Kidney (tissue), 13 donors: ENCODE measurements at regions not wholly inside any gene's neighbourhood (a gene's known extent, or its start where the extent isn't known, plus 50 kb on each side); places are given as distances from the start of the nearest gene placed in this dataset.
A peak's percentile ranks its signal among the peaks of the same experiment; 100 is the strongest.

Experiments
- DNase-seq, 5 donors: peaks; one replicate each; pipeline ENCODE4 v3.0.0-alpha.2; 2013 to 2020
- FAIRE-seq: peaks from 2 replicates; lab custom pipeline; 2012; peaks lifted over from hg19 to GRCh38; lab: Jason Lieb, UNC
- H3K27ac ChIP-seq, 2 donors: one replicate each; pipeline ENCODE4 v1.7.0; 2013; ENCODE audit warnings: low read depth in 2 of 2, low read length in 2 of 2, inconsistent platforms in 1 of 2
- H3K27me3 ChIP-seq: one replicate; pipeline ENCODE4 v1.7.1; 2013; ENCODE audit warnings: low read length, inconsistent platforms; ENCODE audit not compliant: control insufficient read depth, insufficient read depth
- H3K36me3 ChIP-seq, 3 donors: one replicate each; pipeline versions ENCODE4 v1.7.0 to v1.7.1; 2013; ENCODE audit warnings: low read length in 3 of 3, control low read depth in 1 of 3, inconsistent platforms in 1 of 3; ENCODE audit not compliant: insufficient read depth in 3 of 3, control insufficient read depth in 2 of 3
- H3K4me1 ChIP-seq, 3 donors: one replicate each; pipeline versions ENCODE4 v1.7.0 to v1.7.1; 2013; ENCODE audit warnings: low read length in 3 of 3, inconsistent platforms in 1 of 3, low read depth in 1 of 3; ENCODE audit not compliant: control insufficient read depth in 2 of 3, insufficient read depth in 2 of 3
- H3K4me3 ChIP-seq, 3 donors: one replicate each; pipeline versions ENCODE4 v1.7.0 to v1.8.1; 2013; ENCODE audit warnings: low read length in 3 of 3, control low read depth in 1 of 3, inconsistent platforms in 1 of 3
- H3K9ac ChIP-seq, 3 donors: one replicate each; pipeline versions ENCODE4 v1.7.0 to v1.7.1; 2013; ENCODE audit warnings: low read length in 3 of 3, control low read depth in 1 of 3, inconsistent platforms in 1 of 3
- H3K9me3 ChIP-seq, 3 donors: one replicate each; pipeline versions ENCODE4 v1.7.0 to v1.7.1; 2013; ENCODE audit warnings: low read length in 3 of 3, control low read depth in 1 of 3, inconsistent platforms in 1 of 3; ENCODE audit not compliant: control insufficient read depth in 2 of 3, insufficient read depth in 1 of 3
- CTCF ChIP-seq: IDR thresholded peaks from 3 replicates; pipeline ENCODE4 v1.5.1; 2012; ENCODE audit warnings: mild to moderate bottlenecking, moderate library complexity, borderline replicate concordance; ENCODE audit not compliant: insufficient read depth; ENCODE audit errors: extremely low read depth
- intact Hi-C: fragments of 100-400 bp; cut with DNase I; formaldehyde crosslinking; loops from one replicate; pipeline ENCODE4 v1.11.1; 2022
- donor health status: control.
- donor health status: control.
- donor health status: control.
- donor health status: control.
- donor health status: control.
- donor health status: DM: yes; HTN: yes; CAD: no.
- donor health status: Normal renal cell carcinoma (clear cell type).

- FAIRE-seq, result no peak
- no peaks in the 10 kb centered on the region for H3K9me3 ChIP-seq
- intact Hi-C loops, result no loop called here
- H3K27ac ChIP-seq, result no peak overlapping the region
- H3K36me3 ChIP-seq, result no peaks in the 10 kb centered on the region
- H3K4me1 ChIP-seq, result no peaks in the 10 kb centered on the region
- peak in 1 of 5 donors; percentile 16 for DNase-seq
- H3K27me3 ChIP-seq, result no peaks in the 10 kb centered on the region
- H3K4me3 ChIP-seq, result no peak overlapping the region
- H3K9ac ChIP-seq, result no peak overlapping the region
- TF ChIP-seq CTCF, result no peak
Observed at GRCh38 chr3:143901105-143901504, 52.8 kb upstream of the SLC9A9 start.

DNA sequence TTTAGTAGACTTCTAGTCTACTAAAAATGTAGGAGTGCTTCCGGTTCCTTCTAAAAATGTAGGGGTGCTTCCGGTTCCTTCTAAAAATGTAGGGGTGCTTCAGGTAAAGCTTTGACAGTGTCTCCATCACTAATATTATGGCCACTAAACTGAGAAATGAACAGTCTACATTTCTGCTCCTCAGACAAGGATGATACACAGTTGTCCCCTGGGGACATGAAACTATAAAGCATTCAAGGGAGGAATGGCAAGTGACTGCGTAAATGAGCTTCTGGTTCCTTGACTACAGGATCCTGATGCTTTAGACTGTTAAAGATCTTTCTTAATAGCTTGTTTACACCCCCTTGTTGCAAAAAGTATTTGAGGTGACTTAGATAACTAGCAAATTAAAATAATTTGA lies 53.9 kb upstream of the SLC9A9 start:
- intact Hi-C loops, result no loop called here
- TF ChIP-seq CTCF, result no peak
- H3K27ac ChIP-seq, result no peak overlapping the region
- no peaks in the 10 kb centered on the region for H3K9me3 ChIP-seq
- H3K9ac ChIP-seq, result no peak overlapping the region
- H3K4me3 ChIP-seq, result no peak overlapping the region
- FAIRE-seq, result no peak
- H3K36me3 ChIP-seq, result no peaks in the 10 kb centered on the region
- no peaks in the 10 kb centered on the region for H3K27me3 ChIP-seq
- H3K4me1 ChIP-seq, result no peaks in the 10 kb centered on the region
- DNase-seq, result no peak

GRCh38 chr3:143910756-143911155 lies 60.9 kb upstream of the DIPK2A start:
- H3K4me1 ChIP-seq, result no peaks in the 10 kb centered on the region
- H3K9me3 ChIP-seq, result no peaks in the 10 kb centered on the region
- DNase-seq (no peak), FAIRE-seq (no peak)
- no peak overlapping the region for H3K9ac ChIP-seq
- no peak overlapping the region for H3K4me3 ChIP-seq
- H3K27ac ChIP-seq, result no peak overlapping the region
- H3K36me3 ChIP-seq, result no peaks in the 10 kb centered on the region
- intact Hi-C loops, result no loop called here
- H3K27me3 ChIP-seq, result no peaks in the 10 kb centered on the region
- no peak for TF ChIP-seq CTCF

DNA sequence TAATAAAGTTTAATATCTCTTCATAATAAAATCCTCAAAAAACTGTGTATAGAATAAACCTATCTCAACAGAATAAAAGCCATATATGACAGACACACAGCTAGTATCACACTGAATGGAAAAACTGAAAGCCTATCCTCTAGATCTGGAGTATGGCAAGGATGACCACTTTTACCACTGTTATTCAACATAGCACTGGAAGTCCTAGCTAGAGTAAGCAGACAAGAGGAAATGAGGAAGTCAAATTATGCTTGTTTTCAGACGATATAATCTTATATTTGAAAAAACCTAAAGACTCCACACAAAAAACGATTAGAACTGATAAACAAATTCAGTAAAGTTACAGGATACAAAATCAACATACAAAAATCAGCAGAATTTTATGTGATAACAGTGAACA lies 57.4 kb upstream of the DIPK2A start:
- Histone ChIP-seq H3K36me3 (no peaks in the 10 kb centered on the region), H3K9me3 (no peaks in the 10 kb centered on the region), H3K4me1 (no peaks in the 10 kb centered on the region), H3K27me3 (no peaks in the 10 kb centered on the region), H3K9ac (no peak overlapping the region), H3K4me3 (no peak overlapping the region), H3K27ac (no peak overlapping the region)
- FAIRE-seq (no peak), DNase-seq (no peak)
- no peak for TF ChIP-seq CTCF
- intact Hi-C loops, result no loop called here
